ENCODE measurements at regions not wholly inside any gene's neighbourhood (a gene's known extent, or its start where the extent isn't known, plus 50 kb on each side); places are given as distances from the start of the nearest gene placed in this dataset.
A peak's percentile ranks its signal among the peaks of the same experiment; 100 is the strongest.

- Histone ChIP-seq H3F3A (replicated peaks; ENCODE audit: low read depth) (no peaks in the 10 kb centered on the region), H4K20me1 (replicated peaks; ENCODE audit: insufficient read depth) (no peaks in the 10 kb centered on the region), H3K79me2 (replicated peaks; ENCODE audit: insufficient read depth) (no peaks in the 10 kb centered on the region), H3K4me3 (no peak overlapping the region), H3K36me3 (ENCODE audit: insufficient read depth) (no peaks in the 10 kb centered on the region), H3K4me2 (no peak overlapping the region), H2AFZ (peak overlapping the region; percentile 49; the same call in 1 of the 2 replicates), H3K4me1 (ENCODE audit: insufficient read depth) (peaks cover 6% of the 10 kb centered on the region; the same call in 1 of the 2 replicates), H3K9me2 (ENCODE audit: insufficient read depth) (0 out of 2 replicates have a peak, but pooled peaks cover 3% of the 10 kb centered on the region), H3K27me3 (ENCODE audit: insufficient read depth) (peaks cover 7% of the 10 kb centered on the region), H3K27ac (ENCODE audit: low read depth) (no peak overlapping the region)
- no peak for TF ChIP-seq EZH2phosphoT487 (IDR thresholded peaks at IDR 0.05; ENCODE audit: unreplicated experiment)
- TF ChIP-seq, protein P1, sequence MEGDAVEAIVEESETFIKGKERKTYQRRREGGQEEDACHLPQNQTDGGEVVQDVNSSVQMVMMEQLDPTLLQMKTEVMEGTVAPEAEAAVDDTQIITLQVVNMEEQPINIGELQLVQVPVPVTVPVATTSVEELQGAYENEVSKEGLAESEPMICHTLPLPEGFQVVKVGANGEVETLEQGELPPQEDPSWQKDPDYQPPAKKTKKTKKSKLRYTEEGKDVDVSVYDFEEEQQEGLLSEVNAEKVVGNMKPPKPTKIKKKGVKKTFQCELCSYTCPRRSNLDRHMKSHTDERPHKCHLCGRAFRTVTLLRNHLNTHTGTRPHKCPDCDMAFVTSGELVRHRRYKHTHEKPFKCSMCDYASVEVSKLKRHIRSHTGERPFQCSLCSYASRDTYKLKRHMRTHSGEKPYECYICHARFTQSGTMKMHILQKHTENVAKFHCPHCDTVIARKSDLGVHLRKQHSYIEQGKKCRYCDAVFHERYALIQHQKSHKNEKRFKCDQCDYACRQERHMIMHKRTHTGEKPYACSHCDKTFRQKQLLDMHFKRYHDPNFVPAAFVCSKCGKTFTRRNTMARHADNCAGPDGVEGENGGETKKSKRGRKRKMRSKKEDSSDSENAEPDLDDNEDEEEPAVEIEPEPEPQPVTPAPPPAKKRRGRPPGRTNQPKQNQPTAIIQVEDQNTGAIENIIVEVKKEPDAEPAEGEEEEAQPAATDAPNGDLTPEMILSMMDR (conservative IDR thresholded peaks at IDR 0.05; ENCODE audit: low read depth in 2 of 2) = no peak
- TF ChIP-seq CREB1 (CRISPR knock-in tag; IDR thresholded peaks at IDR 0.05; ENCODE audit: low read depth) = no peak
- no peak for TF ChIP-seq NANOG (IDR thresholded peaks at IDR 0.05; ENCODE audit: borderline replicate concordance)
- TF ChIP-seq JUNB (IDR thresholded peaks at IDR 0.05; ENCODE audit: unreplicated experiment) = no peak
- TF ChIP-seq ETS1 (IDR thresholded peaks at IDR 0.05) = no peak
- TF ChIP-seq REST (IDR thresholded peaks at IDR 0.05; ENCODE audit: unreplicated experiment) = no peak
- no peak for TF ChIP-seq STAT1 (IDR thresholded peaks at IDR 0.05; ENCODE audit: unreplicated experiment)
- no peak for TF ChIP-seq POLR2AphosphoS5 (IDR thresholded peaks at IDR 0.05; ENCODE audit: low read depth)
- Mint-ChIP-seq H3K4me3 (no peak overlapping the region), H3K27me3 (ENCODE audit: insufficient read depth, low read depth, poor library complexity) (peaks cover 4% of the 10 kb centered on the region), H3K27ac (no peak overlapping the region), H3K4me1 (peaks cover 5% of the 10 kb centered on the region), H3K9me3 (no peaks in the 10 kb centered on the region), H3K36me3 (ENCODE audit: low read depth) (no peaks in the 10 kb centered on the region)
- DNase-seq (ENCODE audit: low spot score) (no peak), ATAC-seq (no peak)
Measured at GRCh38 chr13:91169321-91170050, 178.0 kb upstream of the MIR17HG start.

All from GM23338 (cell line).